ENCODE measurements at regions not wholly inside any gene's neighbourhood (a gene's known extent, or its start where the extent isn't known, plus 50 kb on each side); places are given as distances from the start of the nearest gene placed in this dataset.
A peak's percentile ranks its signal among the peaks of the same experiment; 100 is the strongest.
"Not testable (repeated sequence)": the region's sequence is repeated elsewhere in the genome, so short reads cannot be mapped to it uniquely, and the experiment has no call there.

- Histone ChIP-seq H3K27ac (no peak overlapping the region), H3K4me1 (replicated peaks in 1 of 2) (no peaks in the 10 kb centered on the region), H3K4me3 (no peak overlapping the region)
- in situ Hi-C loops (cut with MboI; ENCODE audit: low pct_unique_long_range_greater_than_20kb in 2 of 9, low sequenced_read_pairs in 9 of 9, unreplicated experiment in 9 of 9), result no loop called here
- ATAC-seq (replicated peaks in 6 of 8), result no peak
- WGBS, 10 experiments, result 75 to 100% (median 82%) methylated on average over 1 to 3 of the region's 3 CpGs; no CpG with 5 or more reads in 1 of the 10 experiments
These were observed 340.9 kb downstream of the PCNX1 start for GRCh38 chr14:71248194-71248593.

- WGBS, 10 experiments, result 69 to 100% (median 94%) methylated on average over 1 to 2 of the region's 2 CpGs; no CpG with 5 or more reads in 3 of the 10 experiments
- in situ Hi-C loops (cut with MboI; ENCODE audit: low pct_unique_long_range_greater_than_20kb in 2 of 9, low sequenced_read_pairs in 9 of 9, unreplicated experiment in 9 of 9), result no loop called here
- no peak for ATAC-seq (replicated peaks in 6 of 8)
- Histone ChIP-seq H3K27ac (no peak overlapping the region), H3K4me1 (replicated peaks in 1 of 2) (no peaks in the 10 kb centered on the region), H3K4me3 (no peak overlapping the region)
These were observed 343.1 kb downstream of the PCNX1 start for GRCh38 chr14:71250347-71250746.

GRCh38 chr14:71250791-71251190 lies 343.5 kb downstream of the PCNX1 start:
- H3K27ac ChIP-seq, result no peak overlapping the region
- no peak for ATAC-seq (replicated peaks in 6 of 8)
- in situ Hi-C loops (cut with MboI; ENCODE audit: low pct_unique_long_range_greater_than_20kb in 2 of 9, low sequenced_read_pairs in 9 of 9, unreplicated experiment in 9 of 9), result no loop called here
- no peak overlapping the region for H3K4me3 ChIP-seq
- H3K4me1 ChIP-seq (replicated peaks in 1 of 2), result no peaks in the 10 kb centered on the region

GRCh38 chr14:71254091-71254719 lies 346.9 kb downstream of the PCNX1 start:
- ATAC-seq (replicated peaks in 6 of 8); H3K4me3 ChIP-seq; H3K4me1 ChIP-seq (replicated peaks in 1 of 2); H3K27ac ChIP-seq; in situ Hi-C loops (cut with MboI; ENCODE audit: low pct_unique_long_range_greater_than_20kb in 2 of 9, low sequenced_read_pairs in 9 of 9, unreplicated experiment in 9 of 9): not testable (repeated sequence)
- 93 to 100% (median 99%) methylated on average over 3 to 19 of the region's 53 CpGs; no CpG with 5 or more reads in 6 of the 10 experiments for WGBS, 10 experiments

GRCh38 chr14:71261206-71261605 lies 353.9 kb downstream of the PCNX1 start:
- no peak overlapping the region for H3K27ac ChIP-seq
- ATAC-seq (replicated peaks in 6 of 8), result no peak
- WGBS, 10 experiments, result 79 to 100% (median 81%) methylated on average over 2 of the region's 2 CpGs; no CpG with 5 or more reads in 4 of the 10 experiments
- no peak overlapping the region for H3K4me3 ChIP-seq
- in situ Hi-C loops (cut with MboI; ENCODE audit: low pct_unique_long_range_greater_than_20kb in 2 of 9, low sequenced_read_pairs in 9 of 9, unreplicated experiment in 9 of 9), result no loop called here
- no peaks in the 10 kb centered on the region for H3K4me1 ChIP-seq (replicated peaks in 1 of 2)

GRCh38 chr14:71262441-71262840 lies 355.2 kb downstream of the PCNX1 start:
- in situ Hi-C loops (cut with MboI; ENCODE audit: low pct_unique_long_range_greater_than_20kb in 2 of 9, low sequenced_read_pairs in 9 of 9, unreplicated experiment in 9 of 9), result no loop called here
- H3K4me1 ChIP-seq (replicated peaks in 1 of 2), result no peaks in the 10 kb centered on the region
- H3K4me3 ChIP-seq, result no peak overlapping the region
- WGBS, 10 experiments, result 0 to 100% (median 83%) methylated on average over 1 to 2 of the region's 2 CpGs; no CpG with 5 or more reads in 1 of the 10 experiments
- peak in 1 of 8 experiments; percentile 58 for ATAC-seq (replicated peaks in 6 of 8)
- no peak overlapping the region for H3K27ac ChIP-seq

GRCh38 chr14:71264260-71264659 lies 357.0 kb downstream of the PCNX1 start:
- Histone ChIP-seq H3K4me1 (replicated peaks in 1 of 2) (no peaks in the 10 kb centered on the region), H3K4me3 (no peak overlapping the region), H3K27ac (no peak overlapping the region)
- in situ Hi-C loops (cut with MboI; ENCODE audit: low pct_unique_long_range_greater_than_20kb in 2 of 9, low sequenced_read_pairs in 9 of 9, unreplicated experiment in 9 of 9), result no loop called here
- 70 to 100% (median 100%) methylated on average over 1 to 2 of the region's 2 CpGs; no CpG with 5 or more reads in 2 of the 10 experiments for WGBS, 10 experiments
- ATAC-seq (replicated peaks in 6 of 8), result no peak

- in situ Hi-C loops (cut with MboI; ENCODE audit: low pct_unique_long_range_greater_than_20kb in 2 of 9, low sequenced_read_pairs in 9 of 9, unreplicated experiment in 9 of 9), result no loop called here
- no peak for ATAC-seq (replicated peaks in 6 of 8)
- H3K4me3 ChIP-seq, result no peak overlapping the region
- H3K27ac ChIP-seq, result no peak overlapping the region
- H3K4me1 ChIP-seq (replicated peaks in 1 of 2), result no peaks in the 10 kb centered on the region
- 41 to 100% (median 81%) methylated on average over 2 to 5 of the region's 5 CpGs for WGBS, 10 experiments
These were observed 359.8 kb downstream of the PCNX1 start for GRCh38 chr14:71267007-71267513.

- Histone ChIP-seq H3K4me3 (no peak overlapping the region), H3K4me1 (replicated peaks in 1 of 2) (no peaks in the 10 kb centered on the region), H3K27ac (no peak overlapping the region)
- in situ Hi-C loops (cut with MboI; ENCODE audit: low pct_unique_long_range_greater_than_20kb in 2 of 9, low sequenced_read_pairs in 9 of 9, unreplicated experiment in 9 of 9), result no loop called here
- whole genome bisulfite sequencing, 10 experiments, result 5 to 100% (median 62%) methylated on average over 1 to 2 of the region's 2 CpGs
- ATAC-seq (replicated peaks in 6 of 8), result peak in 1 of 8 experiments; percentile 26
These were observed 360.4 kb downstream of the PCNX1 start for GRCh38 chr14:71267691-71268090.

- WGBS, 10 experiments, result 63 to 100% (median 82%) methylated on average over 1 of the region's 1 CpG; no CpG with 5 or more reads in 4 of the 10 experiments
- H3K4me1 ChIP-seq (replicated peaks in 1 of 2), result no peaks in the 10 kb centered on the region
- ATAC-seq (replicated peaks in 6 of 8), result no peak
- H3K27ac ChIP-seq, result no peak overlapping the region
- H3K4me3 ChIP-seq, result no peak overlapping the region
- in situ Hi-C loops (cut with MboI; ENCODE audit: low pct_unique_long_range_greater_than_20kb in 2 of 9, low sequenced_read_pairs in 9 of 9, unreplicated experiment in 9 of 9), result no loop called here
These were observed 362.9 kb downstream of the PCNX1 start for GRCh38 chr14:71270111-71270510.

GRCh38 chr14:71271166-71271945 lies 364.1 kb downstream of the PCNX1 start:
- in situ Hi-C loops (cut with MboI; ENCODE audit: low pct_unique_long_range_greater_than_20kb in 2 of 9, low sequenced_read_pairs in 9 of 9, unreplicated experiment in 9 of 9), result no loop called here
- H3K4me3 ChIP-seq, result no peak overlapping the region
- WGBS, 10 experiments, result 67 to 93% (median 85%) methylated on average over 3 to 9 of the region's 9 CpGs
- ATAC-seq (replicated peaks in 6 of 8), result no peak
- no peak overlapping the region for H3K27ac ChIP-seq
- H3K4me1 ChIP-seq (replicated peaks in 1 of 2), result no peaks in the 10 kb centered on the region

GRCh38 chr14:71273366-71273765 lies 366.1 kb downstream of the PCNX1 start:
- Histone ChIP-seq H3K27ac (no peak overlapping the region), H3K4me1 (replicated peaks in 1 of 2) (no peaks in the 10 kb centered on the region), H3K4me3 (no peak overlapping the region)
- 8 to 100% (median 71%) methylated on average over 1 to 2 of the region's 2 CpGs; no CpG with 5 or more reads in 2 of the 10 experiments for WGBS, 10 experiments
- ATAC-seq (replicated peaks in 6 of 8), result no peak
- in situ Hi-C loops (cut with MboI; ENCODE audit: low pct_unique_long_range_greater_than_20kb in 2 of 9, low sequenced_read_pairs in 9 of 9, unreplicated experiment in 9 of 9), result no loop called here

GRCh38 chr14:71284048-71284447 lies 376.8 kb downstream of the PCNX1 start:
- in situ Hi-C loops (cut with MboI; ENCODE audit: low pct_unique_long_range_greater_than_20kb in 2 of 9, low sequenced_read_pairs in 9 of 9, unreplicated experiment in 9 of 9), result no loop called here
- H3K4me1 ChIP-seq (replicated peaks in 1 of 2), result no peaks in the 10 kb centered on the region
- peak in 2 of 8 experiments; percentile 54 to 67 for ATAC-seq (replicated peaks in 6 of 8)
- H3K4me3 ChIP-seq, result no peak overlapping the region
- 0 to 94% (median 67%) methylated on average over 1 to 2 of the region's 2 CpGs; no CpG with 5 or more reads in 1 of the 10 experiments for WGBS, 10 experiments
- no peak overlapping the region for H3K27ac ChIP-seq

All from motor neuron (in vitro differentiated cells).